Liver (tissue), 3 donors: ENCODE measurements at regions not wholly inside any gene's neighbourhood (a gene's known extent, or its start where the extent isn't known, plus 50 kb on each side); places are given as distances from the start of the nearest gene placed in this dataset.

ENCODE experiments used
- EGR1 ChIP-seq, 2 donors: IDR thresholded peaks; 2 replicates each; pipeline ENCODE4 v1.6.1; 2016 to 2018; ENCODE audit warnings: antibody characterized with exemption in 2 of 2, low read depth in 2 of 2
- FOXA1 ChIP-seq: IDR thresholded peaks from 2 replicates; pipeline ENCODE4 v1.6.1; 2016; ENCODE audit warnings: antibody characterized with exemption
- GABPA ChIP-seq, 2 donors: IDR thresholded peaks in 1 of 2; conservative IDR thresholded peaks in 1 of 2; 2 replicates each; pipeline ENCODE4 v1.6.1; 2016; ENCODE audit warnings: antibody characterized with exemption in 2 of 2, mild to moderate bottlenecking in 1 of 2, moderate library complexity in 1 of 2
- HNF4A ChIP-seq, 2 donors: conservative IDR thresholded peaks; 2 replicates each; pipeline ENCODE4 v1.6.1; 2016; ENCODE audit warnings: antibody characterized with exemption in 2 of 2, mild to moderate bottlenecking in 2 of 2
- NR2F2 ChIP-seq: IDR thresholded peaks from 2 replicates; pipeline ENCODE4 v1.6.1; 2016; ENCODE audit warnings: antibody characterized with exemption
- RAD21 ChIP-seq, 2 donors: IDR thresholded peaks; 2 replicates each; pipeline ENCODE4 v1.6.1; 2016; ENCODE audit warnings: antibody characterized with exemption in 2 of 2, mild to moderate bottlenecking in 2 of 2
- SP1 ChIP-seq: IDR thresholded peaks from 2 replicates; pipeline ENCODE4 v1.6.1; 2018; ENCODE audit warnings: antibody characterized with exemption, mild to moderate bottlenecking
- TAF1 ChIP-seq: conservative IDR thresholded peaks from 2 replicates; pipeline ENCODE4 v1.6.1; 2016; ENCODE audit warnings: antibody characterized with exemption, mild to moderate bottlenecking
- TF ChIP-seq, protein P1 (sequence below): fragments of 150-350 bp; IDR thresholded peaks from 2 replicates; pipeline ENCODE4 v1.5.1; 2017; ENCODE audit warnings: improper control_type of control experiment, low read depth, low read length; ENCODE audit not compliant: missing input control
- TF ChIP-seq, protein P2 (sequence below): IDR thresholded peaks from 2 replicates; pipeline ENCODE4 v1.6.1; 2016; ENCODE audit warnings: antibody characterized with exemption
- TF ChIP-seq, protein P3 (sequence below): IDR thresholded peaks from 2 replicates; pipeline ENCODE4 v1.6.1; 2016; ENCODE audit warnings: antibody characterized with exemption
- TF ChIP-seq, protein P4 (sequence below): IDR thresholded peaks from 2 replicates; pipeline ENCODE4 v1.6.1; 2016; ENCODE audit warnings: antibody characterized with exemption
- donor health status: healthy.
- donor health status: healthy.

DNA sequence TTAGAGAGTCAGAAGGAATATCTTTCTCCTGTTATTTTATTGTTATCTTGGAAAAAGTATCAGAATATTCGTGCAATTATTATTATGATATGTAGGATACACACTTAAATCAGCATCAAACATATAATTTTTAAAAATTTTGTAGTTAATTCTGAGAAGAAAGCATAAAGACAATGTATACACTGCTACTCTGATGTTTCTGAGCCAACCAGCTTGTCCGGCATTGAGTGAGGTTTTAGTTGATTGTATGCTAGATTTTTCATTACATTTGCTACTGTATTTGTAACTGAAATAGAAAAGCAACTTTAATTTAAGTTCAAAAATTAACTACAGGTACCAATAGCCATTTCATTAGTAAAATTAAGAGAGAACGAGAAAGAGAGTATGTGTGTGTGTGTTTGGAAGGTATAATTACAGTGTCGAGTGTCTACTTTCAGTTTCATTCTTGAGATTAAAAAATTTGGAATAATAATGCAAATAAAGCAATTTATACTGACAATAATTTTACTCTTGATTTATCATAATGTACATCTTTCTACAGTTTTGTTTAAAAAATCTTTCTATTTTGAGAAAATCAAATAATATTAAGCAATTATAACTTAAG is 160.4 kb upstream of the CDH12 start:
- TF ChIP-seq, protein P1, sequence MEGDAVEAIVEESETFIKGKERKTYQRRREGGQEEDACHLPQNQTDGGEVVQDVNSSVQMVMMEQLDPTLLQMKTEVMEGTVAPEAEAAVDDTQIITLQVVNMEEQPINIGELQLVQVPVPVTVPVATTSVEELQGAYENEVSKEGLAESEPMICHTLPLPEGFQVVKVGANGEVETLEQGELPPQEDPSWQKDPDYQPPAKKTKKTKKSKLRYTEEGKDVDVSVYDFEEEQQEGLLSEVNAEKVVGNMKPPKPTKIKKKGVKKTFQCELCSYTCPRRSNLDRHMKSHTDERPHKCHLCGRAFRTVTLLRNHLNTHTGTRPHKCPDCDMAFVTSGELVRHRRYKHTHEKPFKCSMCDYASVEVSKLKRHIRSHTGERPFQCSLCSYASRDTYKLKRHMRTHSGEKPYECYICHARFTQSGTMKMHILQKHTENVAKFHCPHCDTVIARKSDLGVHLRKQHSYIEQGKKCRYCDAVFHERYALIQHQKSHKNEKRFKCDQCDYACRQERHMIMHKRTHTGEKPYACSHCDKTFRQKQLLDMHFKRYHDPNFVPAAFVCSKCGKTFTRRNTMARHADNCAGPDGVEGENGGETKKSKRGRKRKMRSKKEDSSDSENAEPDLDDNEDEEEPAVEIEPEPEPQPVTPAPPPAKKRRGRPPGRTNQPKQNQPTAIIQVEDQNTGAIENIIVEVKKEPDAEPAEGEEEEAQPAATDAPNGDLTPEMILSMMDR, result no peak
- TF ChIP-seq, protein P2, sequence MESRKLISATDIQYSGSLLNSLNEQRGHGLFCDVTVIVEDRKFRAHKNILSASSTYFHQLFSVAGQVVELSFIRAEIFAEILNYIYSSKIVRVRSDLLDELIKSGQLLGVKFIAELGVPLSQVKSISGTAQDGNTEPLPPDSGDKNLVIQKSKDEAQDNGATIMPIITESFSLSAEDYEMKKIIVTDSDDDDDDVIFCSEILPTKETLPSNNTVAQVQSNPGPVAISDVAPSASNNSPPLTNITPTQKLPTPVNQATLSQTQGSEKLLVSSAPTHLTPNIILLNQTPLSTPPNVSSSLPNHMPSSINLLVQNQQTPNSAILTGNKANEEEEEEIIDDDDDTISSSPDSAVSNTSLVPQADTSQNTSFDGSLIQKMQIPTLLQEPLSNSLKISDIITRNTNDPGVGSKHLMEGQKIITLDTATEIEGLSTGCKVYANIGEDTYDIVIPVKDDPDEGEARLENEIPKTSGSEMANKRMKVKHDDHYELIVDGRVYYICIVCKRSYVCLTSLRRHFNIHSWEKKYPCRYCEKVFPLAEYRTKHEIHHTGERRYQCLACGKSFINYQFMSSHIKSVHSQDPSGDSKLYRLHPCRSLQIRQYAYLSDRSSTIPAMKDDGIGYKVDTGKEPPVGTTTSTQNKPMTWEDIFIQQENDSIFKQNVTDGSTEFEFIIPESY, result no peak
- TF ChIP-seq TAF1 (no peak), RAD21 (IDR thresholded peaks at IDR 0.05) (no peak), HNF4A (conservative IDR thresholded peaks at IDR 0.05) (no peak), SP1 (no peak), FOXA1 (no peak), NR2F2 (no peak), GABPA (IDR thresholded peaks at IDR 0.05 in 1 of 2, conservative IDR thresholded peaks at IDR 0.05 in 1 of 2) (no peak), EGR1 (IDR thresholded peaks at IDR 0.05; ENCODE audit: low read depth in 2 of 2) (no peak)
- TF ChIP-seq, protein P3, sequence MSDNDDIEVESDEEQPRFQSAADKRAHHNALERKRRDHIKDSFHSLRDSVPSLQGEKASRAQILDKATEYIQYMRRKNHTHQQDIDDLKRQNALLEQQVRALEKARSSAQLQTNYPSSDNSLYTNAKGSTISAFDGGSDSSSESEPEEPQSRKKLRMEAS, result no peak
- TF ChIP-seq, protein P4, sequence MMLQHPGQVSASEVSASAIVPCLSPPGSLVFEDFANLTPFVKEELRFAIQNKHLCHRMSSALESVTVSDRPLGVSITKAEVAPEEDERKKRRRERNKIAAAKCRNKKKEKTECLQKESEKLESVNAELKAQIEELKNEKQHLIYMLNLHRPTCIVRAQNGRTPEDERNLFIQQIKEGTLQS, result no peak
